GM21717 (cell line): ENCODE measurements at regions not wholly inside any gene's neighbourhood (a gene's known extent, or its start where the extent isn't known, plus 50 kb on each side); places are given as distances from the start of the nearest gene placed in this dataset.
"Not testable (repeated sequence)": the region's sequence is repeated elsewhere in the genome, so short reads cannot be mapped to it uniquely, and the experiment has no call there.

ENCODE experiments used
- ATAC-seq: cut with Tn5 transposase; IDR thresholded peaks from one replicate; pipeline ENCODE4 v1.9.1; 2021; ENCODE audit warnings: mild to moderate bottlenecking, moderate library complexity; ENCODE audit not compliant: unreplicated experiment

- no peak for ATAC-seq
Observed at GRCh38 chr22:22060200-22061084, 77.9 kb upstream of the TOP3B start.

- no peak for ATAC-seq
Observed at GRCh38 chr22:22059291-22060002, 76.9 kb upstream of the TOP3B start.

DNA sequence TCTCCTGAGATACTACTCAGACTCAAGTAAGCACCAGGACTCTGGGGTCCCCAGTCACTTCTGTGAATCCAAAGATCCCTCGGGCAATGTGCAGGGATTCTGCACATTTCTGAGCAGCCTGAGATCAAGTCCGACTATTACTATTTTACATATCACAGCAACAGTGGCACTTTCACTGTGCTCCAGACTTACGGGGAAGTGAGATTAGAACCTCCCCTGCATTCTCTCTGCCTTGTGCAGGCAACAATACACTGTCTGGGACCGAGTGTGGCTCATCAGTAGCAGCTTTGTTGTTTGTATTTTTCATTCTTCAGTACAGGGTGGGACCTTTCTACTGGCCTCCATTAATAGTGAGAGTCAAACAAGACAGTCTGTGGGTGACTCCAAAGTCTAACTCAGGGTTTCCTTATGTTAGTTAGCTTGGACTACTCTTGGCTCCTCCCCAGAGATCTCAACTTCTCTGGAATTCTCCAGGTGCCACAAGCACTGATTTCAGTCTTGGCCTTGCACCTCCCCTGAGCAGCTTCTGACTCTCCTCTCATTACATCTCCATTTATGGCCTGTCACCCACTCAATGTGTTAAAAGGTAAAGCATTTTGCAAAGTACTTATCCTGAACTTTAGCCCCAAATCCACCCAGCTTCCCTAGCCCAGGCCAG, 76.2 kb upstream of the TOP3B start:
- no peak for ATAC-seq

DNA sequence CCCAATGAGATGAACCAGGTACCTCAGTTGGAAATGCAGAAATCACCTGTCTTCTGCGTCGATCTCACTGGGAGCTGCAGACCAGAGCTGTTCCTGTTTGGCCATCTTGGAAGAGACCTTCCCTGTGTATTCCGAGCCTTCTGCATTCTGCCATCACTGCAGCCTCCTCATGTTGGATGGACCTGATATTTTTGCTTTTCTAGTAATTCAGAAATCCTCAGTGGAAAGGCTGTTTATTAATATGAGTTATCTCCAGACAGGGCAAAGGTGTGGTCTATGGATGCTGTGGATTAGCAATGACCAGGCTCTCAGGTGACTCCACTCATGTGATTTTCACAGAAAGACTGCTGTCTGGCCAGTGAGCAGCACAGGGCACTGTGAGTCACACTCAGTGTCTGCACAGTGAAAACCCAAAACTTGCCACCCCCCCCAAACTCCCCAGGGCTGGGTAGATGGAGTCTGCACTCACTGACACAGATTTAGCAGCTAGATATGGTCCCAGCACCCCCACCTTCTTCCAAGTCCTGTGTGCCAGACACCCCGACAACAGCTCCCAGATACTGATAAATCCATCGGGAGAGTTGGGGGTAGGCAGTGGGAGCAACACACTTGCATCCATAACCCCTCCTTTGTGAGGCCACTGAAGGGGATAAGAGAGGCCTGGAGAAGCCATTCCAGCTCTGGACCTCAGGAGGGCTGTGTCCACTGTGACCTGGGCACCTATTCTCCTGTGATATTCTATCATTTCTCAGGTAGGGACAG, 75.2 kb upstream of the TOP3B start:
- ATAC-seq: no peak

- ATAC-seq: not testable (repeated sequence)
Observed at GRCh38 chr22:22056809-22057594, 74.4 kb upstream of the TOP3B start.

DNA sequence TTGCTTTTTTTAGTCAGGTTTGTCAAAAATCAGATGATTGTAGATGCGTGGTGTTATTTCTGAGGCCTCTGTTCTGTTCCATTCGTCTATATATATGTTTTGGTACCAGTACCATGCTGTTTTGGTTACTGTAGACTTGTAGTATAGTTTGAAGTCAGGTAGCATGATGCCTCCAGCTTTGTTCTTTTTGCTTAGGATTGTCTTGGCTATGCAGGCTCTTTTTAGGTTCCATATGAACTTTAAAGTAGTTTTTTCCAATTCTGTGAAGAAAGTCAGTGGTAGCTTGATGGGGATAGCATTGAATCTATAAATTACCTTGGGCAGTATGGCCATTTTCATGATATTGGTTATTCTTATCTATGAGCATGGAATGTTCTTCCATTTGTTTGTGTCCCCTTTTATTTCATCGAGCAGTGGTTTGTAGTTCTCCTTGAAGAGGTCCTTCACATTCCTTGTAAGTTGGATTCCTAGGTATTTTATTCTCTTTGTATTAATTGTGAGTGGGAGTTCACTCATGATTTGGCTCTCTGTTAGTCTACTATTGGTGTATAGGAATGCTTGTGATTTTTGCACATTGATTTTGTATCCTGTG, 70.1 kb upstream of the TOP3B start:
- not testable (repeated sequence) for ATAC-seq

DNA sequence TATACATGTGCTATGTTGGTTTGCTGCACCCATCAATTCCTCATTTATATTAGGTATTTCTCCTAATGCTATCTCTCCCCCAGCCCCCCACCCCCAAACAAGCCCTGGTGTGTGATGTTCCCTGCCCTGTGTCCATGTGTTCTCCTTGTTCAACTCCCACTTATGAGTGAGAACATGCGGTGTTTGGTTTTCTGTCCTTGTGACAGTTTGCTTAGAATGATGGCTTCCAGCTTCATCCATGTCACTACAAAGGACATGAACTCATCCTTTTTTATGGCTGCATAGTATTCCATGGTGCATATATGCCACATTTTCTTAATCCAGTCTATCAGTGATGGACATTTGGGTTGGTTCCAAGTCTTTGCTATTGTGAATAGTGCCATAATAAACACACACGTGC, 68.4 kb upstream of the TOP3B start:
- not testable (repeated sequence) for ATAC-seq

- no peak for ATAC-seq
Observed at GRCh38 chr22:22050141-22050775, 67.7 kb upstream of the TOP3B start.

GRCh38 chr22:22049684-22050083, 67.1 kb upstream of the TOP3B start:
- ATAC-seq: no peak

DNA sequence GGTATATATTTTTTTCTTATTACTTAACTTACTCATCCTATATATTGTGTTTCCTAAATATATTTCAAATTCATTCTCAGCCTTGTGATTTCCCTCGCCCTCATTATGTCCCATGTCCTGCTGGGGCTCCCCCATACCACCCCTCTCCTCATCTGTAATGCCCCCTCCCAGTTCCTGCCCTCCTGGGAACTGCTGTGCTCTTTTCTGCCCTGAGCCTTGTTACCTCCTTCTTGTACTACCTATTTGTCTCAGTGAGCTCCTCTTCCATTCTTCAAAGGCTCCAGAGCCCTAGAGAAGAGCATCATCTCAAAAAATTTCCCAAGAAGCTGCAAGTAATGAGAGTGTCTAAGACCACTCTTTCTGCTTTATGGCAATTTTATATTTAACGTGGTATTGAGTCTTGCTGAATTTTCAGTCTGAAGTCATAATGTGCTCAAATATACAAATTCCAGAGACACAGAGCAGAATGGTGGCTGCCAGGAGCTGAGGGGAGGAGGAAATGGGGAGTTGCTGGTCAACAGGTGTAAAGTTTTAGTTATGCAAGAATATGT, 66.5 kb upstream of the TOP3B start:
- ATAC-seq: no peak

- ATAC-seq: no peak
Observed at GRCh38 chr22:22048318-22048942, 65.8 kb upstream of the TOP3B start.

- ATAC-seq: no peak
Observed at GRCh38 chr22:22047776-22048175, 65.2 kb upstream of the TOP3B start.

- no peak for ATAC-seq
Observed at GRCh38 chr22:22047266-22047665, 64.7 kb upstream of the TOP3B start.

DNA sequence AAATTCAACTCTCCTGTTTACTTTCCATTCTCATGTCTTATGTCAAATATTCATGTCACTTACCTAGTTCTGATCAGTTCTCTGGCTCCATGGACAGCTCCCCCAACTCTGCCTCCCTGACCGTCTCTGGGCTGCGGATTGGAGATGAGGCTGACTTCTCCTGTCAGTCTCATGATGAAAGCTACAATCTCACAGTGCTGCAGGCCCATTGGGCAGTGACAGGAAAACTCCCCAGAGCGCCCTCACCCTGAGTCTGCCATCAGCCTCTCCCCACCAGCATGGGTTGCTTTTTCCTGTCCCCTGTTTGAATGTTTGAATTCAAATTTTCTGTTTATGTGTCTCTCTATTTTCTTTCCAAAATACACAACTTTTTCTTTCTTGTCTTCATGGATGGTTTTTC, 63.8 kb upstream of the TOP3B start:
- no peak for ATAC-seq

DNA sequence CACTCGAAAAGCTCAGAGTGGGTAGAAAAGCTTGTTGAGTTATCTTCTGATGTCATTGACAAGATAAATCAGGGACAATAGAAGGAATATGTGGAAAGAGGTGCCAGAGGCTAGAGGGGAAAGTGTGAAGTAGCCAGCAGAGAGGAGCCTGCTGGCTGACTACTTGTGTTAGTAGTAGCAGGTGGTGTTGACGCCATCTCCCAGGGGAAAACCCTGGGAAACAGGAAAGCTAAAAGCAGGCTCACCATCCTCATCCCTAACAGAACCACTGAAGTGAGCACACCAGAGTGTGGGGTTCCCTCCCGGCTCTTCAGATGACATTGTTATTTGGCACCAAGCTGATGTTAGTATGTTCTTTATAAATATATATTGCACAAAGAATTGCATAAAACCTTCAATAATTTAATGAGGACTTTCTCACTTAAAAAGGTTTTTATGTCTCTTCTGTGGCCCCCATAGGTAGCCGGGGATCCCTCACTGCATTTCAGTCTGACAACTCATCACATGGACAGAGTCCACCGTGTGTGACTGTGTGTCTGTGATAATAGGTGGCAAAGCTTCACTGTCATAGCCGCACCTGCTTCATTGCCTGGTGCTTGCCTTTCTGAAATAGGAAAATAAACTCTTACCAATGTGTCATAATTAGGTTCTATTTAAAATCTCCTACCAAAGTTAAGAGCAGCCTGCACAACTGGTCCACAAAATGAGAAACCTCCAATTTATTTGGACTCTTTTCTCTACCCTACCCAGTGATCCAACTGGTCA, 63.2 kb upstream of the TOP3B start:
- ATAC-seq: no peak

GRCh38 chr22:22044153-22044552, 61.6 kb upstream of the TOP3B start:
- ATAC-seq: no peak

DNA sequence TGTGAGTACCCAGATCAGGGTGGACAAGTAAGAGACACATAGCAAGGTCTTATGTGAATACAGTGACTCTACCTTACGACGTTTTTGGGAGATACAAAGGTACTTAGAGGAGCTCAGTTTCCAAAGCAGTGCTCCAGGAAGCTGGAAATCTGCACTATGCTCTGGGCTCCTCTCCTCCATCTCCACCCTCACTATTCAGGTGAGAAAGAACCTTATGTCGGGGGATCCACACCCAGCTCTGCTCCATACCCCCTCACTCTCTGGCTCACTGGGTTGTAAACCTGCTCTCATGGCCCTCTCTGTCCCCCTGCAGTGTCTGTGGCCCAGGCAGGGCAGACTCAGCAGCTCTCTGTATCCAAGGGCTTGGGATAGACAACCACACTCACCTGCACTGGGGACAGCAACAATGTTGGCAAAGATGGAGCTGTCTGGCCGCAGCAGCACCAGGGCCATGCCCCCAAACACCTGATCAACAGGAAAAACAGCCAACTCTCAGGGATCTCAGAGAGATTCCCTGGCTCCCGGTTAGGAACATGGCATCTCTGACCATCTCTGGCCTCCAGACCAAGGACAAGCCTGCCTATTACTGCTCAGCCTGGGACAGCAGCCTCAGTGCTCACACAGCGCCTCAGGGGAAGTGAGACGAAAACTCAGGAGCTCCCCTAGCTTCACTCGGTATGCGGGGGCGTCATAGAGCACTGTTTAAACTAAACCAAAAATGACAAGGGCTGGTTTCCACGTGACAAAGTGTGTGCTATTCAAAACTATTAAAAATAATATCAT, 60.9 kb upstream of the TOP3B start:
- ATAC-seq: no peak
